ENCODE measurements at regions not wholly inside any gene's neighbourhood (a gene's known extent, or its start where the extent isn't known, plus 50 kb on each side); places are given as distances from the start of the nearest gene placed in this dataset.
A peak's percentile ranks its signal among the peaks of the same experiment; 100 is the strongest.

DNA sequence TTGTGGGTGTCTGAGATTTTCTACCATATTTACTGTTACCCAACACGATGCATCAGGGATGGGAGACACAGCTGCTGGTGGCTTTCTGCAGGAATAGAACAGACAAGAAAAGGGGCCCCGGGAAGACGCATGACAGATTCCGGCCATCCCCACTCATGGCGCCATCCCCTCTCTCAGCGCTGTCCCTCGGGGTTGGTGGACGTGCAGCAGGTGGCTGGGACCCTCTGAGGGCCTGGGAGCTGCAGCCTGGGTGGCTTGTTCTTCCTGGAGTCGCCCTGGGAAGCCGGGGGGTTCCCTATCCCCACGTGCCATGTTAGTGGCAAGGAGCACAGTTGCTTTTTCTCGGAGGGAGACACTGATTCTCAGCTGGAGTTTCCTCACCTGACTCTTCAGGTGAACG is 1123.3 kb downstream of the BRD1 start:
- TF ChIP-seq, protein P1, sequence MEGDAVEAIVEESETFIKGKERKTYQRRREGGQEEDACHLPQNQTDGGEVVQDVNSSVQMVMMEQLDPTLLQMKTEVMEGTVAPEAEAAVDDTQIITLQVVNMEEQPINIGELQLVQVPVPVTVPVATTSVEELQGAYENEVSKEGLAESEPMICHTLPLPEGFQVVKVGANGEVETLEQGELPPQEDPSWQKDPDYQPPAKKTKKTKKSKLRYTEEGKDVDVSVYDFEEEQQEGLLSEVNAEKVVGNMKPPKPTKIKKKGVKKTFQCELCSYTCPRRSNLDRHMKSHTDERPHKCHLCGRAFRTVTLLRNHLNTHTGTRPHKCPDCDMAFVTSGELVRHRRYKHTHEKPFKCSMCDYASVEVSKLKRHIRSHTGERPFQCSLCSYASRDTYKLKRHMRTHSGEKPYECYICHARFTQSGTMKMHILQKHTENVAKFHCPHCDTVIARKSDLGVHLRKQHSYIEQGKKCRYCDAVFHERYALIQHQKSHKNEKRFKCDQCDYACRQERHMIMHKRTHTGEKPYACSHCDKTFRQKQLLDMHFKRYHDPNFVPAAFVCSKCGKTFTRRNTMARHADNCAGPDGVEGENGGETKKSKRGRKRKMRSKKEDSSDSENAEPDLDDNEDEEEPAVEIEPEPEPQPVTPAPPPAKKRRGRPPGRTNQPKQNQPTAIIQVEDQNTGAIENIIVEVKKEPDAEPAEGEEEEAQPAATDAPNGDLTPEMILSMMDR (IDR thresholded peaks at IDR 0.05) = no peak
- H3K27ac ChIP-seq = no peak overlapping the region
- H3K4me3 ChIP-seq = no peak overlapping the region
- no peak for DNase-seq (ENCODE audit: low spot score)

DNA sequence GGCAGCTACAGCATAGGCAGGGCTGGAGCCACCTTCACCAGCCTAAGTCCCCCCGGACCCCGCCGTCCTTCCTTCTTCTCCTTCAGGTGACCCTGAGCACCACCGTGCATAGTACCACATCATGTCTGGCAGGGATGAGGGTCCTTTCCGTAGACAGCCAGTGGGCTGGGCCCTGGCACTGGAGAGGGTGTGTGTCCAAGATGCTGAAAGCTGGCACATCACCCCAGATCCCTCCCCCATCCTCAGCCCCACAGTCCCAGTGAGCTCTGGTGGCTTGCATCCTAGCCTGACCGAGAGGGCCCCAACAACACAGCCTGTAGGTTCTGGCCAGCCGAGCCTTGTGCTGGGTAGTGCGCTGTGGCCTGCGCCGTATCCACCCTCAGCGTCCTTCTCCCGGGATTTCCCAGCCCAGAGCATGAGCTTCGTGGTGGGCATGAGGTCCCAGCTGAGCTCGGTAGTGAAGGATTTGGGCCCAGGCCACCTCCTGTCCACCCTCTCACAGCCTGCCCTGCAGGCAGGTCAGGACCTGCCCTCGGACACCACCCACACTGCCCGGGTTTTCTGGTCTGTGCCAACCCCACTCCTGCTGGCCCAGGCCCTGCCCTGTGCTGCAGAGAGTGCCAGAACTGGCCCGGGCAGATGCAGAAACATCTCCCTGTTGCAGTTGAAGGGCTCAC is 1124.3 kb downstream of the BRD1 start:
- DNase-seq (ENCODE audit: low spot score) = no peak
- TF ChIP-seq, protein P1 (IDR thresholded peaks at IDR 0.05) = no peak
- H3K27ac ChIP-seq = no peak overlapping the region
- H3K4me3 ChIP-seq = no peak overlapping the region

DNA sequence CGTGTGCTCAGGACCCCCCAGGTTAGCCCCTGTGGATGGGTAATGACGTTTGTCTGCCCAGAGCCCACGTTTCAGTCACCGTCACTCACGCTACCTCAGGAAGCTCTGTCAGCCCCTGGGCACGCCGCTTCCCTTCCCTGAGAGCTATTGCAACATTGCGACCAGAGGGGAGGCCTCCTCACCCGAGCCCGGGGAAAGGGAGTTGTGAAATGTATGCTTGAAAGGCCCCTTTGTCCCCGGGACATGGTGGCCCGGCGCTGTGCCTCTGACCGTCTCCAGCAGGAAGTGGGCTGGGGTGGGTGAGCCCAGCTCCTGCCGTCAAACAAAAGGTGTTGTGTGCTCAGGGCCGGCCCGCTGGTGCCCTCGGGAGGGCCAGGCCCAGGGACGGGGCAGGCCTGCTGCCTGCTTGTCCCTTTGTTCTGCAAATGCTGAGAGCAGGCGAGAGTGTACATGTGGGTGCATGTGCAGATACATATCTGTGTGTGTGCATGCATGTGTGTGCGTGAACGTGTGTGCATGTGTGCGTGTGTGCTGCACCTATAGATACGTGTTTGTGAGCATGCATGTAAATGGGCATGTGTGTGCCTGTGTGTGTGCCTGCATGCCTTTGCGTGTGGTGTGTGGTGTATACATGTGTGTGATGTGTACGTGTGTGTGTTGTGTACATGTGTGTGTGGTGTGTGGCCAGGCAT is 1125.0 kb downstream of the BRD1 start:
- TF ChIP-seq, protein P1 (IDR thresholded peaks at IDR 0.05) = no peak
- DNase-seq (ENCODE audit: low spot score) = no peak

DNA sequence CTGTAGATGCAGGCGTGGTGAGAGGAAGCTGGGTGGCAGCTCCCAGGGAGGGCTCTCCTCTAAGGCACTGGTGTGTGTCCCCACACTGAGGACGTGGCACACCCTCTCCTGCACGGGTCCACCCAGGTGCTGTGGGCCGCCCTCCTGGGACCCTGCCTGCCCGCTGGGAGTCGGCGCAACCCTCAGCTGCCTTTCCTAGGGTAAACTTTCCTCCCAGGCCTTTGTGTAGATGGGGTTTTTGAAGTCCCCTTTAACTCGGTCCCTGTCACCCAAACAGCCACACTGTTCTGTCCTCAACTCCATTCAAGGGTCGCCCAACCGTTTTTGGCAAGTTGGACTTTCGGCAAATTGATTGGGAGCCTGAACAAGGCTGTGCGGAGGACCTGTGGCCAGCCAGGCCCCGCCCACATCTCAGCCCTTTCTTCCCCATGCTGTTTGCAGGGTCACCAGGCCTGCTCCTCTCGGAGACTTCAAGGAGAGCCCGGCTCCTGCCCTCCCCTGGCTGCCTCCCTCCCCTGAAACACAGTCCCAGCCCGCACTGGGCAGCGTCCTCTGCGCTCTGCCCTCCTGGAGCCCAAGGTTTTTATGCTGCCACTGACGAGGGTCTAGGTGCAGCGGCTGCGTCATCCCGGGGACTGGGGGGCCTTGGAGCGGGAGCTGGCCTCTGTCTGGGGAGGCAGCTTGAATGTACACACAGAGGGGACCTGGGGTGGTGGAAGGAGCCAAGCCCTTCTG is 1126.2 kb downstream of the BRD1 start:
- DNase-seq (ENCODE audit: low spot score) = no peak
- TF ChIP-seq, protein P1 (IDR thresholded peaks at IDR 0.05) = no peak
- Histone ChIP-seq H3K27ac (peak overlapping the region in 1 of 2 donors; percentile 16), H3K4me3 (no peak overlapping the region)

More for the DNA sequence above, 1125.0 kb downstream of the BRD1 start:
- H3K27ac ChIP-seq = peak overlapping the region in 1 of 2 donors; percentile 16
- no peak overlapping the region for H3K4me3 ChIP-seq

DNA sequence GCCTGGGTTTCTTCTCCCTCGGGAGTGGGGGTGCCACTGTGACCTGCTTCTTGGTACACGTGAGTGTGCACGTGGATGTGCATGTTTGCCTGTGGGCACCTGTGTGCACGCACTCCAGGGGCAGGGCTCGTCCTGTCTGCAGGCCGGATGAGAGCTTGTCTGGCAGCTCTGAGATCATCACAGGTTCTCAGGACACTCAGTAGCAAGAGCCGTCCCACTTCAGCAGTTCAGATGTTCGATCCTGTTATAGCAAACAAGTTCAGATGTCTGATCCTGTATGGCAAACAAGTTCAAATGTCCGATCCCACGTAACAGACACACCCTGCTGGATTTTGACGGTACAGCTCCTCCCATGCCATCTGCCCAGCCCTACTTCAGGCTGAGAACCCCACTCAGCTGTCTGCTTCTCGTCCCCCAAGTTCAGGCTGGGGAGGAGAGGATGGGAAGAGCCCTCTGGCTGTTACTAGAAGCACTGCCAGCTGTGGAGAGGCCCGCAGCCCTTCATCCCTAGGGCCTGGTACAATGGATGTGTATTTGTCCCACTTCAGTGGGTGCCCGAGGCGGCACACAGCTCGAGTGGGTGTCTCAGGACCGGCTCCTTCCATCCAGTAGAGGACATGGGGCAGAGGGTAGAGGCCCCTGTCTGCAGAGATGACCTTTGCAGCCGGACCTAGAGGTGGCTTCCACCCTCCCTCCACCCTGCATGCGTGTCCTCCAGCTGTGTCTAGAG is 1126.9 kb downstream of the BRD1 start:
- TF ChIP-seq, protein P1 (IDR thresholded peaks at IDR 0.05) = no peak
- H3K4me3 ChIP-seq = no peak overlapping the region
- DNase-seq (ENCODE audit: low spot score) = no peak
- no peak overlapping the region for H3K27ac ChIP-seq

DNA sequence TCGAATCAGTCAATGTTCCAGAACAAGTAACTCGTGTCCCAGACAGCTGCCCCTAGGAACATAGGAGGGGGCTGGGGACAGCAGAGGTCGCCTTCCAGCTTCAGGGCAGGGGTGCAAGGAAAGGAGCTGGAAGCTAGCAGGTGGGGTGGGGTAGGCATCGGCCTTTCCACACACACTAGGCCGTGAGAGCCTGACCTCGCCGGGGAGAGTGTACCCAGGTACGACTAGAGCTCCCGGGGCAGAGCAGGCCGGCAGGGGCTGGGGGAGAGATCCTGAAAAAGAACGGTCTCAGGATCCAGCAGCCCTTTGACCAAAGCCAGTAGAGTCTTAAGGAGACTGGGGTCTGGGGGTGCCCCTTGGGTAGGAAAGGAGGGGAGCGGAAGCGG is 1127.5 kb downstream of the BRD1 start:
- TF ChIP-seq, protein P1 (IDR thresholded peaks at IDR 0.05) = no peak
- Histone ChIP-seq H3K4me3 (no peak overlapping the region), H3K27ac (no peak overlapping the region)
- DNase-seq (ENCODE audit: low spot score) = no peak
